H1 (cell line): ENCODE measurements at regions not wholly inside any gene's neighbourhood (a gene's known extent, or its start where the extent isn't known, plus 50 kb on each side); places are given as distances from the start of the nearest gene placed in this dataset.

Experiments used
- CTCF ChIA-PET: fragments of 300-600 bp; sonication (Branson Sonifier 250); formaldehyde crosslinking; loops from one replicate; lab custom pipeline; 2021; ENCODE audit not compliant: partially characterized antibody; lab: Charles Lee
- POLR2A ChIA-PET: fragments of 300-600 bp; sonication (Branson Sonifier 250); formaldehyde crosslinking; loops from one replicate; lab custom pipeline; 2021; ENCODE audit warnings: inconsistent platforms; ENCODE audit not compliant: partially characterized antibody; lab: Charles Lee
- DNase-seq, 2 experiments: peaks; one replicate each; pipeline versions ENCODE4 v3.0.0 to v3.0.0-alpha.2; 2010 to 2022; ENCODE audit warnings: low spot score in 2 of 2, low read depth in 1 of 2, mixed read lengths in 1 of 2
- FAIRE-seq: peaks from 2 replicates; lab custom pipeline; 2011; peaks lifted over from hg19 to GRCh38; lab: Jason Lieb, UNC
- H2AFZ ChIP-seq: 2 replicates; pipeline ENCODE4 v1.8.1; 2012; ENCODE audit warnings: low read length, inconsistent platforms
- H2AK5ac ChIP-seq: 2 replicates; pipeline ENCODE4 v1.6.1; 2013; ENCODE audit warnings: low read depth, low read length
- H2BK120ac ChIP-seq: replicated peaks from 2 replicates; pipeline ENCODE3; 2013; ENCODE audit warnings: low read depth, low read length, inconsistent platforms
- H2BK12ac ChIP-seq: 2 replicates; pipeline ENCODE4 v1.6.1; 2013; ENCODE audit warnings: low read depth, low read length
- H2BK15ac ChIP-seq: 2 replicates; pipeline ENCODE4 v1.6.1; 2013; ENCODE audit warnings: low read length
- H2BK20ac ChIP-seq: 2 replicates; pipeline ENCODE4 v1.6.1; 2013; ENCODE audit warnings: low read length
- H2BK5ac ChIP-seq: 2 replicates; pipeline ENCODE4 v1.6.1; 2013; ENCODE audit warnings: low read depth, low read length
- H3K14ac ChIP-seq: 2 replicates; pipeline ENCODE4 v1.6.1; 2013; ENCODE audit warnings: inconsistent platforms; ENCODE audit not compliant: insufficient read length
- H3K18ac ChIP-seq: 2 replicates; pipeline ENCODE4 v1.6.1; 2013; ENCODE audit warnings: low read length; ENCODE audit errors: extremely low read depth
- H3K23ac ChIP-seq: 2 replicates; pipeline ENCODE4 v1.6.1; 2013; ENCODE audit warnings: inconsistent platforms; ENCODE audit not compliant: insufficient read length
- H3K23me2 ChIP-seq: 2 replicates; pipeline ENCODE4 v1.6.1; 2013; ENCODE audit warnings: low read depth, low read length
- H3K27ac ChIP-seq: 2 replicates; pipeline ENCODE4 v1.6.1; 2011; ENCODE audit warnings: low read depth, low read length, inconsistent platforms
- H3K27me3 ChIP-seq, 4 experiments: replicated peaks in 1 of 4; 1 replicate in 1 of 4; 2 replicates in 3 of 4; pipeline versions ENCODE4 v1.6.1 to v1.8.1; 2011 to 2013; ENCODE audit warnings: low read length in 3 of 4, mild to moderate bottlenecking in 3 of 4, inconsistent platforms in 2 of 4, mixed read lengths in 2 of 4, moderate library complexity in 1 of 4; ENCODE audit not compliant: control insufficient read depth in 3 of 4, insufficient read depth in 3 of 4; ENCODE audit errors: extremely low read depth in 1 of 4
- H3K36me3 ChIP-seq, 4 experiments: 2 replicates each; pipeline versions ENCODE4 v1.6.1 to v1.8.1; 2011 to 2013; ENCODE audit warnings: mild to moderate bottlenecking in 4 of 4, low read length in 3 of 4, moderate library complexity in 2 of 4, control low read depth in 1 of 4, inconsistent platforms in 1 of 4; ENCODE audit not compliant: insufficient read depth in 4 of 4, control insufficient read depth in 2 of 4
- H3K4ac ChIP-seq: replicated peaks from 2 replicates; pipeline ENCODE3; 2013; ENCODE audit warnings: low read length, low read depth, mixed read lengths, inconsistent platforms; ENCODE audit not compliant: insufficient read length
- H3K4me1 ChIP-seq, 4 experiments: replicated peaks in 1 of 4; 1 replicate in 1 of 4; 2 replicates in 3 of 4; pipeline versions ENCODE4 v1.6.1 to v1.8.1; 2011 to 2013; ENCODE audit warnings: low read length in 3 of 4, inconsistent platforms in 2 of 4, mixed read lengths in 1 of 4; ENCODE audit not compliant: insufficient read depth in 4 of 4, control insufficient read depth in 3 of 4
- H3K4me2 ChIP-seq, 2 experiments: 2 replicates each; pipeline versions ENCODE4 v1.6.1 to v1.8.1; 2011 to 2013; ENCODE audit warnings: low read depth in 2 of 2, low read length in 2 of 2, control low read depth in 1 of 2, inconsistent platforms in 1 of 2, mild to moderate bottlenecking in 1 of 2; ENCODE audit not compliant: insufficient read depth in 1 of 2
- H3K4me3 ChIP-seq, 4 experiments: fragments of 200-600, 300-600 bp in 1 of 4; sonication (generic), shearing (Covaris generic), sonication (Bioruptor Twin) in 1 of 4; 2 replicates each; pipeline versions ENCODE4 v1.5.1 to v1.8.1; 2011 to 2016; ENCODE audit warnings: low read length in 4 of 4, low read depth in 3 of 4, control low read depth in 2 of 4, inconsistent platforms in 2 of 4, mild to moderate bottlenecking in 2 of 4, mixed read lengths in 1 of 4, moderate library complexity in 1 of 4; ENCODE audit not compliant: insufficient read depth in 2 of 4; ENCODE audit errors: extremely low read depth in 1 of 4
- H3K56ac ChIP-seq: replicated peaks from 2 replicates; pipeline ENCODE3; 2013; ENCODE audit warnings: low read depth, mild to moderate bottlenecking, mixed read lengths, low read length, inconsistent platforms; ENCODE audit not compliant: insufficient read length
- H3K79me1 ChIP-seq: 2 replicates; pipeline ENCODE4 v1.6.1; 2013; ENCODE audit warnings: low read depth, low read length, control low read depth
- H3K79me2 ChIP-seq, 2 experiments: 2 replicates each; pipeline versions ENCODE4 v1.6.1 to v1.8.1; 2012 to 2013; ENCODE audit warnings: low read length in 2 of 2, mild to moderate bottlenecking in 2 of 2, inconsistent platforms in 1 of 2; ENCODE audit not compliant: insufficient read depth in 2 of 2, control insufficient read depth in 1 of 2
- H3K9ac ChIP-seq, 4 experiments: replicated peaks in 1 of 4; 1 replicate in 1 of 4; 2 replicates in 3 of 4; pipeline versions ENCODE4 v1.6.1 to v1.8.1; 2011 to 2013; ENCODE audit warnings: low read depth in 3 of 4, low read length in 3 of 4, control low read depth in 2 of 4, mild to moderate bottlenecking in 2 of 4, moderate library complexity in 2 of 4, inconsistent platforms in 1 of 4; ENCODE audit errors: extremely low read depth in 1 of 4
- H3K9me3 ChIP-seq, 2 experiments: 2 replicates each; pipeline versions ENCODE4 v1.6.1 to v1.8.1; 2012 to 2013; ENCODE audit warnings: mild to moderate bottlenecking in 2 of 2, moderate library complexity in 2 of 2, control low read depth in 1 of 2, inconsistent platforms in 1 of 2, low read depth in 1 of 2, low read length in 1 of 2, mixed read lengths in 1 of 2; ENCODE audit not compliant: insufficient read depth in 2 of 2
- H4K20me1 ChIP-seq, 2 experiments: replicated peaks in 1 of 2; 2 replicates each; pipeline versions ENCODE3 to v1.8.1; 2011 to 2013; ENCODE audit warnings: inconsistent platforms in 2 of 2, low read length in 2 of 2, mild to moderate bottlenecking in 1 of 2; ENCODE audit not compliant: insufficient read depth in 2 of 2, control insufficient read depth in 1 of 2
- H4K5ac ChIP-seq: 2 replicates; pipeline ENCODE4 v1.6.1; 2013; ENCODE audit warnings: low read length, low read depth, mixed read lengths, inconsistent platforms; ENCODE audit not compliant: insufficient read length
- H4K8ac ChIP-seq: 2 replicates; pipeline ENCODE4 v1.8.0; 2013; ENCODE audit warnings: mild to moderate bottlenecking, moderate library complexity, low read length, inconsistent platforms; ENCODE audit not compliant: insufficient read depth; ENCODE audit errors: extremely low read depth
- H4K91ac ChIP-seq: replicated peaks from 2 replicates; pipeline ENCODE3; 2013; ENCODE audit warnings: low read length, mixed read lengths, inconsistent platforms; ENCODE audit not compliant: insufficient read length
- CBX5 ChIP-seq: fragments of 300-800, 300-1000 bp; sonication (generic); IDR thresholded peaks from 2 replicates; pipeline ENCODE4 v1.7.1; 2016; ENCODE audit warnings: antibody characterized with exemption, low read length, low read depth
- CEBPB ChIP-seq: IDR thresholded peaks from 2 replicates; pipeline ENCODE4 v1.6.1; 2012; ENCODE audit warnings: low read depth, low read length
- HDAC6 ChIP-seq: IDR thresholded peaks from one replicate; pipeline ENCODE4 v1.7.1; 2012; ENCODE audit warnings: low read depth, mild to moderate bottlenecking, inconsistent platforms, low read length, moderate library complexity
- JUND ChIP-seq: IDR thresholded peaks from 2 replicates; pipeline ENCODE4 v1.6.1; 2011; ENCODE audit warnings: mild to moderate bottlenecking, improper control_type of control experiment, low read length
- KDM1A ChIP-seq: fragments of 200-600, 300-600 bp; sonication (generic); IDR thresholded peaks from 2 replicates; pipeline ENCODE4 v1.7.1; 2016; ENCODE audit warnings: mild to moderate bottlenecking, low read length, borderline replicate concordance
- MAFK ChIP-seq: IDR thresholded peaks from 2 replicates; pipeline ENCODE4 v1.6.1; 2012; ENCODE audit warnings: low read depth, mild to moderate bottlenecking, improper control_type of control experiment, low read length
- NRF1 ChIP-seq: IDR thresholded peaks from 2 replicates; pipeline ENCODE4 v1.6.1; 2011; ENCODE audit warnings: mild to moderate bottlenecking, low read depth, low read length, improper control_type of control experiment
- SP1 ChIP-seq: IDR thresholded peaks from 2 replicates; pipeline ENCODE4 v1.6.1; 2011; ENCODE audit warnings: low read depth, low read length
- SP2 ChIP-seq: IDR thresholded peaks from 2 replicates; pipeline ENCODE4 v1.6.1; 2012; ENCODE audit warnings: mild to moderate bottlenecking, low read length, inconsistent platforms
- SP4 ChIP-seq: IDR thresholded peaks from 2 replicates; pipeline ENCODE4 v1.6.1; 2012; ENCODE audit warnings: low read length, inconsistent platforms
- TAF7 ChIP-seq: optimal IDR thresholded peaks from 2 replicates; pipeline ENCODE3; 2011; ENCODE audit warnings: low read depth, mild to moderate bottlenecking, inconsistent platforms, low read length, moderate library complexity, borderline replicate concordance
- WGBS, 2 experiments: shearing (Covaris generic) in 1 of 2; methylation state at CpG; one replicate each; pipeline versions ENCODE4 v1.1.6 to v1.1.7; 2013 to 2015; ENCODE audit warnings: low lambda C conversion rate in 2 of 2, mixed read lengths in 2 of 2, inconsistent platforms in 1 of 2, low coverage in 1 of 2, missing lambda C conversion rate in 1 of 2; ENCODE audit not compliant: insufficient replicate concordance in 2 of 2, insufficient coverage in 1 of 2, insufficient read length in 1 of 2; ENCODE audit errors: extremely low coverage in 1 of 2, missing lambda C conversion rate in 1 of 2; 5-methylcytosine and 5-hydroxymethylcytosine counted together
- TF ChIP-seq, protein P1 (sequence below): IDR thresholded peaks from 2 replicates; pipeline ENCODE4 v1.6.1; 2011; ENCODE audit warnings: low read length, improper control_type of control experiment
- TF ChIP-seq, protein P2 (sequence below), 3 experiments: IDR thresholded peaks; 1 replicate in 2 of 3; 2 replicates in 1 of 3; pipeline versions ENCODE4 v1.5.1 to v1.6.1; 2011; ENCODE audit warnings: low read length in 3 of 3, mild to moderate bottlenecking in 3 of 3, inconsistent platforms in 2 of 3, low read depth in 1 of 3, moderate library complexity in 1 of 3; ENCODE audit not compliant: insufficient read depth in 1 of 3; ENCODE audit errors: control extremely low read depth in 1 of 3

DNA sequence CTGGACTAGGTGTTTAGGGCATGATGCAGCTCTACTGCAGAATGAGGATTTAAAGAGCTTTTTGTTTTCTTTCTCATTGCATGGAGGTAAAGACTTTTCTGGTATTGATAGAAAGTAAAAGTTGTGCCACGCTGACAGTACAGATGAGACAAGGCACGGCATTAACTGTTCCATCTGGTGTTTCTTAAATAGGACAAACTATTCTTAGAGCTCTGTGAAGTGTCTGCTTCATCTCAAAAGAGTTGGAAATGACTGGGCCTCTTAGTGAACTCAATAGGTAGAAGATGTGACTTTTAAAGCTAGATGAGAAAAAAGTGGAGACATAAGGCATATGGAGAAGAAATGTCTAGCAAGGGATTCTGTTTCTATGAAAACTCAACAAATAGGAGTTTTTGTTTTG, 321.8 kb downstream of the RPRM start:
- H2AFZ ChIP-seq: no peak overlapping the region
- CTCF ChIA-PET: interaction anchor here (1.0 kb wide), 1 partner anchor 9 kb away, joined by 4 read pairs; no protein-coding TSS in a partner anchor
- TF ChIP-seq JUND (no peak), SP1 (no peak), SP2 (no peak), NRF1 (no peak), SP4 (no peak), TAF7 (no peak), CEBPB (no peak), CBX5 (no peak), MAFK (no peak), KDM1A (no peak), HDAC6 (no peak)
- TF ChIP-seq, protein P1, sequence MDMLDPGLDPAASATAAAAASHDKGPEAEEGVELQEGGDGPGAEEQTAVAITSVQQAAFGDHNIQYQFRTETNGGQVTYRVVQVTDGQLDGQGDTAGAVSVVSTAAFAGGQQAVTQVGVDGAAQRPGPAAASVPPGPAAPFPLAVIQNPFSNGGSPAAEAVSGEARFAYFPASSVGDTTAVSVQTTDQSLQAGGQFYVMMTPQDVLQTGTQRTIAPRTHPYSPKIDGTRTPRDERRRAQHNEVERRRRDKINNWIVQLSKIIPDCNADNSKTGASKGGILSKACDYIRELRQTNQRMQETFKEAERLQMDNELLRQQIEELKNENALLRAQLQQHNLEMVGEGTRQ: no peak
- TF ChIP-seq, protein P2, sequence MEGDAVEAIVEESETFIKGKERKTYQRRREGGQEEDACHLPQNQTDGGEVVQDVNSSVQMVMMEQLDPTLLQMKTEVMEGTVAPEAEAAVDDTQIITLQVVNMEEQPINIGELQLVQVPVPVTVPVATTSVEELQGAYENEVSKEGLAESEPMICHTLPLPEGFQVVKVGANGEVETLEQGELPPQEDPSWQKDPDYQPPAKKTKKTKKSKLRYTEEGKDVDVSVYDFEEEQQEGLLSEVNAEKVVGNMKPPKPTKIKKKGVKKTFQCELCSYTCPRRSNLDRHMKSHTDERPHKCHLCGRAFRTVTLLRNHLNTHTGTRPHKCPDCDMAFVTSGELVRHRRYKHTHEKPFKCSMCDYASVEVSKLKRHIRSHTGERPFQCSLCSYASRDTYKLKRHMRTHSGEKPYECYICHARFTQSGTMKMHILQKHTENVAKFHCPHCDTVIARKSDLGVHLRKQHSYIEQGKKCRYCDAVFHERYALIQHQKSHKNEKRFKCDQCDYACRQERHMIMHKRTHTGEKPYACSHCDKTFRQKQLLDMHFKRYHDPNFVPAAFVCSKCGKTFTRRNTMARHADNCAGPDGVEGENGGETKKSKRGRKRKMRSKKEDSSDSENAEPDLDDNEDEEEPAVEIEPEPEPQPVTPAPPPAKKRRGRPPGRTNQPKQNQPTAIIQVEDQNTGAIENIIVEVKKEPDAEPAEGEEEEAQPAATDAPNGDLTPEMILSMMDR (IDR thresholded peaks at IDR 0.05; ENCODE audit: control extremely low read depth in 1 of 3, insufficient read depth in 1 of 3, low read depth in 1 of 3, low read length in 3 of 3): no peak

More for the DNA sequence above, 321.8 kb downstream of the RPRM start:
- H2BK15ac ChIP-seq: no peak overlapping the region
- FAIRE-seq (no peak), DNase-seq (no peak)
- POLR2A ChIA-PET: no interaction called here
- H2BK12ac ChIP-seq: no peak overlapping the region
- WGBS, 2 experiments: 86% methylated on average over 2 of the region's 2 CpGs; no CpG with 5 or more reads in 1 of the 2 experiments
- no peak overlapping the region for H3K18ac ChIP-seq
- H3K23ac ChIP-seq: no peak overlapping the region
- H2BK5ac ChIP-seq: no peak overlapping the region
- no peaks in the 10 kb centered on the region for H3K36me3 ChIP-seq
- no peak overlapping the region for H3K14ac ChIP-seq
- H2AK5ac ChIP-seq: no peak overlapping the region
- H3K9me3 ChIP-seq: no peaks in the 10 kb centered on the region
- H3K56ac ChIP-seq: no peak overlapping the region
- no peaks in the 10 kb centered on the region for H3K27me3 ChIP-seq
- no peak overlapping the region for H3K4me3 ChIP-seq
- H3K27ac ChIP-seq: no peak overlapping the region
- H3K79me2 ChIP-seq: no peaks in the 10 kb centered on the region
- no peak overlapping the region for H4K91ac ChIP-seq
- no peak overlapping the region for H3K4ac ChIP-seq
- H3K4me2 ChIP-seq: no peak overlapping the region
- H2BK120ac ChIP-seq: no peak overlapping the region
- H3K9ac ChIP-seq: no peak overlapping the region
- H3K23me2 ChIP-seq: no peaks in the 10 kb centered on the region
- H2BK20ac ChIP-seq: no peak overlapping the region
- no peak overlapping the region for H4K8ac ChIP-seq
- H4K20me1 ChIP-seq: no peaks in the 10 kb centered on the region
- H4K5ac ChIP-seq: no peak overlapping the region
- H3K79me1 ChIP-seq: no peaks in the 10 kb centered on the region
- H3K4me1 ChIP-seq: no peaks in the 10 kb centered on the region
